ENCODE measurements at regions not wholly inside any gene's neighbourhood (a gene's known extent, or its start where the extent isn't known, plus 50 kb on each side); places are given as distances from the start of the nearest gene placed in this dataset.

GRCh38 chr11:129291546-129291945 lies 84.1 kb upstream of the BARX2 start:
- DNase-seq (ENCODE audit: low spot score) = no peak

DNA sequence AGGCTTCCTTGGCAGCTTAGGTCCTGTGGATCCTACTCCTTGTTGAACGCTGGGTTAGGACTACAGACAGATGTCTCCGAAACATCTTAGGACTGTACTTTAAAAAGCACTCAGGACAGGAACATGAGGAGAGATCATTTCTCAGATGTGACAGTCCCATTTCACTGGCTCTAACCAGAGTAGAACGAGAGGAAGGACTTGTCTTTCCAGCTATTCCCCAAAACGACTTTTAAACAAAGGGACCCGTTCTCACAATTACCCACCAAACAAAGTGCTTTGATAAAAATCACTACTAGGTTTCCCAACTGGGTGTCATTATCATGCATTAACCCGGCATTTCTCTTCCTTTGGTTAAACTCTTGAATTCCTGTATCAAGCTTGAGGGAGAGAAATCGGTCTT lies 84.7 kb upstream of the BARX2 start:
- DNase-seq (ENCODE audit: low spot score) = no peak

- DNase-seq (ENCODE audit: low spot score) = no peak
Observed at GRCh38 chr11:129289350-129290040, 86.2 kb upstream of the BARX2 start.

DNA sequence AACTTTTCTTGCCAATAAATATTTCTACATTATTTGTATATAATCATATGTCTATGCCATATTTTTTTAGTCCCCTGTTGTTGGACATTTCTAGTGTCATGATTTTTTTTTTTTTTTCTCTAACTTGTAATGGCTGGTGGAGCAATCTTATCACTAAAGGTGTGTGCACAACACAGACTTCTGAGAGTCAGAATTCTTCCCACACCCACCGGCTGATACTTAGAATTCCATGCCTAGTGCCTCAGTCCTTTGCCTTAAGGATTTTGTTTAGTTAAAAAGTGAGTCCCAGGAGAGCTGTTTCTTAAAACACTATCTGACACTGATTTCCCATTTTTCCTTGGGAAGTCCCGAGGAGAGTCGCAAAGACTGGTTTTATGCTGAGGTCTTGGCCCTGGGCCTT lies 87.7 kb upstream of the BARX2 start:
- DNase-seq (ENCODE audit: low spot score) = no peak

GRCh38 chr11:129286813-129287212 lies 88.8 kb upstream of the BARX2 start:
- peak; percentile 49 for DNase-seq (ENCODE audit: low spot score)

DNA sequence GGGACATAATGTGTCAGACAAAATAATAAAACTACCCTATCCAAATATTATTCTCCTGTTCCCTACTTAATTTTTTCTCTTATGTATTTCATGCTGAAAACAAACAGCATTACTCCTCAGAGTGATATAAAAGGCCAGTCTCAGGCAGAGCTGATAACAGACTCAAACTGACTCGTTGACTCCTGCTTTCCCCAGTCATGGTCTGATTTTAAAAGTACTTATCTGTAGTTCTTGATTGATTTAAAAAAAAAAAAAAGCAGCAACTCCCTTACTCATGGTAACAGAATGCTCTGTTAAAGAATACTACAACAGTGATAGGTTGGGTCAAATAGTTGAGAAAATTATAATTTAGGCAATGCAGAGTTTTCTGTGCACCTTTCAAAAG lies 90.3 kb upstream of the BARX2 start:
- peak; percentile 49 for DNase-seq (ENCODE audit: low spot score)

DNA sequence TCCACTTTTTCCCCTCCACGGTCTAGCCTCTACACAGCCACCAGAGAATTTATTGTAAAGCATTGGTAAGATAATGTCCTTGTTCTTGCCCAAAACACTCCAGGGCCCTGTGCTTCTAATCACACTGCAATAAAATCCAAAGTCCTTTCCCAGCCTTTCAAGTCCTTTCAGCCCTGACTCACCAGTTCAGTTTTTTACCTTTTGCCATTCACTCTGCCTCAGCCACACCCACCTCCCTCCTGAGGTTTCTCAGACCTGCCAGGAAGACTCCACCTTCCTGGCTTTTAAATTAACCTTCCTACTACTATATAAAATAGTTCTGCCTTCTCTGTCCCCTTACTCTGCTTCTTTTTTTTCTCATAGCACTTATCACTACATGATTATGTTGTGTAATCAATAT lies 91.0 kb upstream of the ARHGAP32 start:
- DNase-seq (ENCODE audit: low spot score) = peak; percentile 94

GRCh38 chr11:129282634-129283033 lies 90.5 kb upstream of the ARHGAP32 start:
- DNase-seq (ENCODE audit: low spot score) = peak; percentile 50

DNA sequence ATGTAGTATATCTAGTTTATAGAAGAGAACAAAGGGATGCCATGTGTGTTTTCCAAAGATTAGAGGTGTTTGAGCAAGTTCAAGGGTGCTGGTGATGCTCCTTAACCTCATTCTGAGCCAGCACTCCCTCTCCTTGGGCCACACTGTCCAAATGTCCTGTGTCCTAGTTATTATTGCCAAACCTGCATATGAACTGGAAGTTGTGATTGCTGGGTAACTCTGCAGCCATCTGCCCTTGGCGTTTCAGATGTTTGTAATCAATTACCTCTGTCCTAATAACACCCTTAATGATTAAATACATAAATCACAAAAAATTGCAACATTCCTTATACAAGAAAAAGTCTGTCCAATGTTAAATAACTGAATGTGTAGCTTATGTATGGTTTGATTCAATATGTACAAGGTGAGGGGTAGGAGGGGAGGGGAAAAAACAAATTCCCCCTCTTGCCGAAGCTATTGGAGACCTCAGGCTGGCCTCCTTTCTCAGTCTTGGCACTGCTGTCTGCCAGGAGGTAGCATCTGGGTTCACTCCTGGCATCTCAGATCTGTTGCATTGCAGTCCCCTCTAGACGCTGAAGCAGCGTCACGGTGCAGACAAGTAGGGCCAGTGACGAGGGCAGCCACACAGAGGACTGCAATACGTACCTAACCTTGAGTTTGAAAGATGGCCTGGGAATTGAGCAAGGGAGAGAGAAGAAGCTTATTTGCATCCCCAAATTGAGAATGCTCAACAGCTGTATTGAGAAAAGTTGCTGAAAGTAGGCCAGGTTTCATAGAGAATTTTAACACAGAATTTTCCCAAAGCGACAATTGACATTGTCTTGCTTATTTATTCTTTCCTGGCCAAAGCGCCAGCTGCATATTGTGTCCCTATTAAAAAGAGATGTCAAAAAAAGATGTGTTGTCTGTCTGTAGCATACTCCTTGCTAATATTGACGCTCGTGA lies 89.6 kb upstream of the ARHGAP32 start:
- no peak for DNase-seq (ENCODE audit: low spot score)

GRCh38 chr11:129280027-129280811 lies 88.1 kb upstream of the ARHGAP32 start:
- DNase-seq (ENCODE audit: low spot score) = peak; percentile 76

- peak; percentile 75 for DNase-seq (ENCODE audit: low spot score)
Observed at GRCh38 chr11:129279326-129280026, 87.4 kb upstream of the ARHGAP32 start.

DNA sequence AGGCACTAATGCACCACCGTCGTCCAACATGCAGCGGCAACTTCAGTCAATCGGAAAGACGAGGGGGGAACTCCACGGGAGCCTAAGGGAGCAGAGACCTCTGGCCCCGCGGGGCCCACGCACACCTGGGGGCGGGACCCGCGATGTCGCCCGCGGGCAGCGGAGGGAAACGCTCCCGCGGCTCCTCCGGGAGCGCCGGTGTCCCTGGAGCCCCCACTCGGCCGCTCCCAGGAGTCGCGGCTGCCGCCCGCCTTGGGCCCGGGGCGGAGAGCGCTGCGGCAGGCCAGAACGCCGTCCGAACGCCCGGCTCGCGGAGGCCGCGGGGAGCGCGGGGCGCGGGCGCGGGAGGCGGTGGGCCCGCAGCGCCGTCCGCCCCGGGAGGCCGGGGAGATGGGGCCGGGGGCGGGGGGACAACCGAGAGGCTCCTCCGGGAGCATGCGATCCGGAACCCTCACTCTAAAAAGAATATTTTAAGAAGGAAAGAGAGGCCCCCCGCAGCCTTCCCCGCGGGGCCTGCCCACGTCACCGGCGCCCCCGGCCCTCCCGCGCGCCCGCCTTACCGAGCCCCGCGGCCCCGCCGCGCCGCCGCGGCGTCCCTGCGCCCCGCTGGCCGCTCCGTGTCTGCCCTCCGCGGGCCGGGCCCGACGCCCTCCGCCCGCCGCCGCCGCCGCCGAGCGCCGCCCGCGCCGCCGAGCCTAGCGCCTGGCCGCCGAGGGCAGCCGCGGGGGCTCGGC lies 86.6 kb upstream of the ARHGAP32 start:
- peak; percentile 27 for DNase-seq (ENCODE audit: low spot score)

DNA sequence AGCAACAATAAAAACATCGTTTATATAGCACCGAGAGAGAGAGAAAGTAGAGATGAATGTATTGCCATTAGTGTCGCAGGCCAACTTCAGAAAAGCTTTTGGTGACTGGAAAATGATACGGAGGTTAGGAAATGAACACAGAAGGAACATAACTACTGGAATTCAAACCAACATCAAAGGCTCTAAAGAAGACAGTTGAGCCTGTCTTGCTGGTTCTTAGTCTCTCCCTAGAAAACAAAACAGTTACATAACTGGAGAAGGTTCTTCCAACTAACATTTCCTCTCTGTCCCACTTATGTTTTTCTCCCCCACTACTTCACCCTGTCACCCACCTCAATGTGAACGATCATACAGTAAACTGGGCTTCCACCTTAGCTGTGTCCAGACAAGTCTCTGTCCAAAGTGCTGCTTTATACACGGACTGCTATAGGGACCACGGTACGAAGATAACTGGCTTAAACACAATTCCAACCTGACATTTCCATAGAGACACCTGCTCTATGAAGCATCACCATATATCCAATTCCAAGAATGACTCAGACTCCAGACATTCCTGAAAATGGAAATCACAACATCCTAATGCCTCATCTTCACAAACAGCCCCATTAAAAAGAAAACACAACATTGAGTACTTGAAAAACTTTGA lies 85.2 kb upstream of the ARHGAP32 start:
- peak; percentile 59 for DNase-seq (ENCODE audit: low spot score)

DNA sequence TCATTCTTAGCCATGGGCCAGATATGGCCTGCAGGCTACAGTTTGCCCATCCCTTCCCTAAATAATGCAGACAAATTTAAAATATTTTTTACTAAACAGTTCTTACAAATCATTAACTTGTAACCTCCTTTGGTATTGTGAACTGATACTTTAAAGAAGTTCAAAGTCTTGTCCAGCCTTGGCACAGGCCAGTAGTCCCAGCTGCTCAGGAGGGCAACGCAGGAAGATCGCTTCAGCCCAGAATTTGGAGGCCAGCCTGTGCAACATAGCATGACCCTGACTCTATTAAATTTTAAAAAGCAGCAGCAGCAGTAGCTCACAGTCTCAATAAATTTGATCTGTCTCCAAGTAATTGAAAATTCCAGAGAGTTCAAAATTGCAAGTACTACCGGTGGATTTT lies 83.7 kb upstream of the ARHGAP32 start:
- no peak for DNase-seq (ENCODE audit: low spot score)

DNA sequence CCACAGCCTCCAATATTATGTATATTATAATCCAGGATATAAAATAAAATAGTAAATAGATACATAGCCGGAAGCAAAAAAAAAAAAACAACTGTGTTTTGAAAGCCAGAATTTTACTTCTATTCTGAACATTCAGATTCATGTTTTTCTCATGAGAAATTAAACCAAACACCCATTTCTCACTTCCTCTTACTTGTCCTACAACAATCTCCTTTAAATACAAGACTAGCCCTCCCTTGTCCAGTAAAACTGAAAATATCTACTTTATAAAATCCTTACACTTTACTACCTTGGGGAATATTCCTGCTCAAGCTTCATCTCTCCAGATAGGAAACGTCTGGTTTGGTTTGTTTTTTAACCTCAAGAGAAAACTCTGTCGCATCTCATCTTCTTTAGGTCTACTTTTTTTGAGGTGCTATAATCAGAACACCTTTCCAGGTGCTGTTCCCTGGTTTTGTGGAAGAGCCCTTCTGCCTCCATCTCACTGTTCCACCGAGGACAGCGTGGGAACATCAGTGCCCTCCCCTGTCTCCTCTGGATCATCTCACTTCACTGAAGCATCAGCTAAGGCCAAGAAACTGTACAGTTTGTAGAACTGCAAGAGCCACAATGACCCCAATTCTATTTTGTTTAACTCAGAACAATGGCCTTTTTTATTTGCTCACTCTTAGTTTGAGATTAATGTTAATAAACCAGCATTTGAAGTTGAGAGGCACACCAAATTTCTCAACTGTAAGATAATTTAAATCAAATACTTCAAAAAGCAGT lies 82.0 kb upstream of the ARHGAP32 start:
- no peak for DNase-seq (ENCODE audit: low spot score)

GRCh38 chr11:129273322-129273721 lies 81.2 kb upstream of the ARHGAP32 start:
- no peak for DNase-seq (ENCODE audit: low spot score)

DNA sequence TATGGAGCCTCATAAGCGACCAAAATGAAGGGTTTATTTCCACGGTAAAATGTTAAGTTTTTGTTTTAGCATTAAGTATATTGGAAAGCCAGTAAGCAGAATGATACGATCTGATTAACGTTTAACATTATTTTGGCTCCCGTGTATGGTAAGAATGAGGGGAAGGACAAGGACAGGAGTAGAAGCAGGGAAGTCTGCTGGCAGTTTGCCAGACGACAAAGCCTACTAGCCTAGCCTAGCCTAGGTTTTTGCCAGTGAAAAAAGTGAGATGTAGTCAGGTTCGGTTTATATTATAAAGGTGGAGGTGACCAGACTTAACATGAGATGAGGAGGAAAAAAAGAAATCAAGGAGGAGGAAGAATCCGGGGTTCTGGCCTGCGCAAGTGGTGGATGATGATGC lies 78.9 kb upstream of the ARHGAP32 start:
- DNase-seq (ENCODE audit: low spot score) = no peak

DNA sequence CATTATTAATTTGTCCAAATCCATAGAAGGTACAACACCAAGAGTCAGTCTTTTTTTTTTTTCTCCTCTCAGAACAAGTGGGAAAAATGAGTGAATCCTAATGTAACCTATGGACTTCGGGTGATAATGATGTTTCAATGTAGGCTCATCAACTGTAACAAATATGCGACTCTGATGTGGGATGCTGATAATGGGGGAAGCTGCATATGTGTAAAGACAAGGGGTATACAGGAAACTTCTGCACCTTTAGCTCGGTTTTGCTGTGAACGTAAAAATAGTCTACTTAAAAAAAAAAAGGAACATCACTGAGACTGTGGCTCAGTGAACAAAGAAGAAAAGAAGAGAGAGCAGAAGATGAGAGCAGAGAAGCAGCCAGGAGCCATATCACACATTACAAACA lies 78.3 kb upstream of the ARHGAP32 start:
- DNase-seq (ENCODE audit: low spot score) = no peak

DNA sequence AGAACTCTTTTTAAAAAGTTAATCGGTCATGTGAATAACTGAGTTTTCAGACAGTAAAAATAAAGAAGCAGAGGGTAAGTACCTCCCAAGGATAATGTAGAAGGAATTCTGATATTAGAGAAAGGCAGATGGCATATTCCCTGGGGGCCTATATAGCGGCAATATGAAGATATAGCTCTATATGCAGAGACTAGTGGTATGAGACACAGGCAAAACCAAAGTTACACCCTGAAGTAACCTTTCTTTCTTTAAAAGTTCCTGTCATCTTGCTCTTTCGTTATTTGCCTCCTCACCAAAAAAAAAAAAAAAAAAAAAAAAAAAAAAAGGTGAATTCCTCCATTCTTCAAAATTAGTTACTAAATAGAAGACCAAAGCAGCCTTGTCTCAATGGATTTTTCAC lies 76.2 kb upstream of the ARHGAP32 start:
- no peak for DNase-seq (ENCODE audit: low spot score)

DNA sequence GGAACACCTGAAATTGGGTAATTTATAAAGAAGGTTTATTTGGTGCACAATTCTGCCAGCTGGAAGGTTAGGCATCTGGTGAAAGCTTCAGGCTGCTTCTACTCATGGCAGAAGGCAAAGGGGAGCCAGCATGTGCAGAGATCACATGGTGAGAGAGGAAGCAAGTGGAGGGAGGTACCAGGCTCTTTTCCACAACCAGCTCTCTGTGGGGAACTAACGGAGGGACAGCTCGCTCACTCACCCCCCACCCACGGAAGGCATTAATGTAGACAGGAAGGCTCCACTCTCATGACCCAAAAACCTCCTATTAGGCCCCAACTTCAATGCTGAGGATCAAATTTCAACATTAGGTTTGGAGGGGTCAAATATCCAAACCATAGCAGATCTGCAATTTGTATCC lies 75.6 kb upstream of the ARHGAP32 start:
- no peak for DNase-seq (ENCODE audit: low spot score)
